ENCODE measurements at regions not wholly inside any gene's neighbourhood (a gene's known extent, or its start where the extent isn't known, plus 50 kb on each side); places are given as distances from the start of the nearest gene placed in this dataset.
"Not testable (repeated sequence)": the region's sequence is repeated elsewhere in the genome, so short reads cannot be mapped to it uniquely, and the experiment has no call there.

DNA sequence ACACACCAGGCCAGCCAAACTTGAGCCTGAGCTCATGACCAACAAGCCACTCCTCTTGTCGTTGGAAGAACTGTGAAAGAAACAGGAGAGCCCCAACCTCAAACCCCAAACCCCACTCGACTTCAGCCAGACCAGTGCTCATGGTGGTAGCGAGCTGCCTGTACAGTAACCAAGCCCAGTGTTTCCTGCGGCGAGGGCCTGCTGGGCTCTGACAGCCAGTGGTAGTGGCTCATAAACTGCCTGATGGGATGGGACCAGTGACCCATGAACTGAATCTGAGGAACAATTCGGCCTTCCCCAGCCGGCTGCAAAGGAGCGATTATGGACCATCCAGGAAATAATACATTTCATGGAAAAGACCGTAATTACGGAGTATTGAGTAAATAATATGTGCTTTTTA is 191.9 kb downstream of the RPS24 start:
- peak in 1 of 10 donors; percentile 49 for DNase-seq
- intact Hi-C loops (cut with DNase I): no loop called here

DNA sequence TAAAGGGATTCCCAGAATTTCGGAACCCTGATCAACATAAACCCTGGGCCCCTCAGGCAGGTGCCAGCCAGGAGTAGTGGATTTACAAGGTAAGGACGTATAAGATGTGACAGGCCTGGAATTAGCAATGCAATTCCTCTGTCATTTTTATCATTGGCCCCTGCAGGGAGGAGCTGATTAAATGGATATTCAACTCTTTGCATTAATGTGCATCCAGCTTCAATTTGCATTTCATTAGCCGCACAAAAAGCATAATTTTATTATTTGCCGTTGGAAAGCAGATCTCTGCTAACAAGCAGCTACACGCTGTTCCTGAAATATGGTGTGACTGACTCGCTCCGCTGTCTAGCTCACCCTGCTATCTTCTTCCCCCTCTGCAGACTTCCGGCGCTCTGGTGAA is 195.8 kb downstream of the RPS24 start:
- intact Hi-C loops (cut with DNase I): no loop called here
- DNase-seq: no peak

DNA sequence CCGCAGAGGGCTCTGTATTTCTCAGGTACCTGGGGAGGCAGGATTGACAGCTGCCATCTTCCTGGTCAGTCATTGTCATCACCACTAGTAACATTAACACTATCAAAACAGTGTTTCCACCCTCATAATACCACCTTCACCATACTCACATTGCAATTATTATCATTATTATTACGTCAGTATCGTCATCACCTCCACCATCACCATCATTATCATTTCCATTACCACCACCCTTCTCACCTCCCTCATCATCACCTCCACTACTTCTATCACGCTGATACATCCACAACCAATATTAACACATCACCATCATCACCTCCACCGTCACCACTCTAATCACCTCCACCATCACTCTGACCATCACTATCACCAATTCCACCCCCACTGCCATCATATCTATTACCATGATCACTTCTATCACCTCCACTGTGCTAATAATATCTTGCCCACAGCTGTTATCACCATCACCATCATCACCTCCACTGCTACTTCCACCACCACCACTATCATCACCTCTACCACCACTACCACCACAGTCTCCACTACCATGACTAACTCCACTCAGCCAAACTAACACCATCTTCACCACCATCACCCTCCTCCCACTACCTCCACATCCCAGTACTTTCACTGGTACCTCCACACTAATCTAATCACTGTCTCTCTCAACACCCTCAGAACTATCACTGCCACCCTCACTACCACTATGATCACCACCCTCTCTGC is 196.4 kb downstream of the RPS24 start:
- no peak for DNase-seq
- intact Hi-C loops (cut with DNase I): no loop called here

DNA sequence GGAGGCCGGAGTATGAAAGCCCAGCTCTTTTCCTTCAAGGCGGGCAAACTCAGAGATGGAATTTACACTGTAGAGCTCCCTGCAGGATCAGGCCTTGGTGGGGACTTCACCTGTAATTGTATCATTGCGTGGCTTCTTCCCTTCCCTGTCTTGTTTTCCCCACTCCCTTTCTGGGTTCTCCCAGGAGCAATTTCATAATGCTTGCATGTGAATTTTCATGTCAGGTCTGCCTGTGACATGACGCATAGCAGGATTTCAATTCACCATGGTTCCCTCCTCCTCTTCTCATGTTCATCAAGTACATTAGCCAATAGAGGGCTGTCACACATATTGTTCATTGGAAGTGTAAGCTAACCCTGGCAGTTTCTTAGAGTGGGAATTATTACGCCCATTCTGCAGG is 197.7 kb downstream of the RPS24 start:
- intact Hi-C loops (cut with DNase I): no loop called here
- DNase-seq: no peak

DNA sequence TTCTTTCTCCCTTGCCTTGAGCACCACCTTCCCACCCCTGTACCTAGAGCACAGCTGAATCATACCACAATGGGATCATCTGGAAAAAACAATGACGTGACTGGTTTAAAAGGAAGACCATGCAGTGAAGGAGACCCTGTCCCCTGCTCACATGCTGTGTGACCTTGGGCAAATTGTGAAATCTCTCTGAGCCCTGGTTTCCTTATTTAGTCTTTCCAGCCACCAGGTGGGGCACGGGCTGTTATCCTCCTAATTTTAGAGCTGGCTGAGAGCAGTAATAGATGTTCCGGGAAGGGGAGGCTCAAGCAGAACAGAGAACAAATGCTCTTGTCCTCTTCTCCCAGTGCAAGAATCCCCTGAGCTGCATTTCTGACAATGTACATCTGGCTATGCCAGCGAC is 198.3 kb downstream of the RPS24 start:
- no peak for DNase-seq
- intact Hi-C loops (cut with DNase I): no loop called here

GRCh38 chr10:78236416-78237015 is 202.9 kb downstream of the RPS24 start:
- intact Hi-C loops (cut with DNase I): no loop called here

DNA sequence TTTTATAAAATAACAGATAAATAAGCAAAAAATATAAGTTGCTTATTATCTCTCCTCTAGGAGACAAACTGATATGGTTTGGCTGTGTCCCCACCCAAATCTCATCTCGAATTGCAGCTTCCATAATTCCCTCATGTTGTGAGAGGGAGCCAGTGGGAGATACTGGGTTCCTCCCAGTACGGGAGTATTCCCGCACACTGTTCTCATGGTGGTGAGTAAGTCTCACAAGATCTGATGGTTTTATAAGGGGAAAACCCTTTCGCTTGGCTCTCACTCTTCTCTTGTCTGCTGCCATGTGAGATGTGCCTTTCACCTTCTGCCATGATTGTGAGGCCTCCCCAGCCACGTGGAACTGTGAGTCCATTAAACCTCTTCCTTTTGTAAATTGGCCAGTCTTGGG is 204.3 kb downstream of the RPS24 start:
- DNase-seq: not testable (repeated sequence)

More at GRCh38 chr10:78236416-78237015, 202.9 kb downstream of the RPS24 start:
- no peak for DNase-seq

GRCh38 chr10:78247266-78247665 is 213.6 kb downstream of the RPS24 start:
- intact Hi-C loops (cut with DNase I): no loop called here
- no peak for DNase-seq

More for the DNA sequence above, 204.3 kb downstream of the RPS24 start:
- intact Hi-C loops (cut with DNase I): not testable (repeated sequence)

DNA sequence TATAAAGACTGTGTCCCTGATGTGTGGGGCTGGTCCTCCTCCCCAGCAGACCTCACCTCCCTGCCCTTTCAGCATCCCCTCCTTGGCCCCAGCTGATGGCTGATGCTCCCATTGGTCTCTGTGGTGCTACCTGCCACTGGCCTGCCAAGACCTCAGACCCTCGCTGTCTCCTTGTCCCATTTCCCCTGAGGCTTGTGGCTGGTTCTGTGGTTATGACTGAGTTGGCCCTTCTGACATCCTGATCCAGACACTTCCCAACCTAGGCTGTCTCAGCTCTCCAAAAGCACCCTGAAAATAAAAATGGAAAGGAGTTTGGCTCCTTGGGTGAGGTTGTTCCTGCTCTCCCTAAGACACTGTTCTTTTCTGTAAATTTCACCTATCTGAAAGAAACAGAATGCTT is 214.2 kb downstream of the RPS24 start:
- intact Hi-C loops (cut with DNase I): no loop called here
- DNase-seq: no peak

DNA sequence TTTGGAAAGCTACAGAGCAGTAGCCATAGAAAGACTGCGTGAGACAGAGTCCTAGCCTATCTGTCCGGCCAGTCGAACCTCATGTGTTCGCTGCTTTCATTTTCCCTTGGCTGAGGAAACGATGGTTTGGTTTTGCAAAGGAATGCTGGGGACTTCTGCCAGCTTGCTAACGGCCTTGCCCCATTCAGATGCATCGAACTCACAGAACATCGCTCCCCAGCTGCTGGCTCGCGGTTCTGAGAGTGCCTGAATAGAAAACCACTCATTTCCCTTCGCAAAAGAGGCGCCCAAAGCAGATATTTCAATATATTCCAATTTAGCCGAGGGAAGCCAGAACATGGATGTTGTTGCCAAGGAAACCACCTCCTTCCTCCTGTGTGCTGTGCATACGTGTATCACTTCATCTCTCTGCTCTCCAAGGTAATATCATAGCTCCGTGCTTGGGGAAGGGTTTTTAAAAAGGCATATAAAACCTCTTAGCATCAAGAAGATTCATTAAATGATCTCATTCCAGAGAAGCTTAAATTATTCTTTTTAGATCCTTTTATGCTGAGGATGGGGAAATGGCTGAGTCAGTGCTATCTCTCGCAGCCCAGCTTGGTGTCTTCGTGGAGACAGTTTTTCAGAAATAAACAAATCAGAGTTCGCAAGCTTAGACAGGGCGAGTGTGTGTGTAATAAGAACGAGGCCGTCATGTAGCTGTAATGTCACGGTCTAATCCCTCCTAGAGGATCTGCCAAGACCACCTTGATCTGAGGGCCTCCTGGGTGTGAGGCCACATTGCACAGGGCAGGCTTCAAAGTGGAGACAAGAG is 215.2 kb downstream of the RPS24 start:
- peak; percentile 33 to 93 (median 54) for DNase-seq
- intact Hi-C loops (cut with DNase I): no loop called here

GRCh38 chr10:78249690-78250089 is 216.0 kb downstream of the RPS24 start:
- intact Hi-C loops (cut with DNase I): no loop called here

GRCh38 chr10:78250313-78251015 is 216.8 kb downstream of the RPS24 start:
- intact Hi-C loops (cut with DNase I): no loop called here
- no peak for DNase-seq

More at GRCh38 chr10:78249690-78250089, 216.0 kb downstream of the RPS24 start:
- no peak for DNase-seq

GRCh38 chr10:78251016-78251385 is 217.3 kb downstream of the RPS24 start:
- DNase-seq: no peak
- intact Hi-C loops (cut with DNase I): no loop called here

DNA sequence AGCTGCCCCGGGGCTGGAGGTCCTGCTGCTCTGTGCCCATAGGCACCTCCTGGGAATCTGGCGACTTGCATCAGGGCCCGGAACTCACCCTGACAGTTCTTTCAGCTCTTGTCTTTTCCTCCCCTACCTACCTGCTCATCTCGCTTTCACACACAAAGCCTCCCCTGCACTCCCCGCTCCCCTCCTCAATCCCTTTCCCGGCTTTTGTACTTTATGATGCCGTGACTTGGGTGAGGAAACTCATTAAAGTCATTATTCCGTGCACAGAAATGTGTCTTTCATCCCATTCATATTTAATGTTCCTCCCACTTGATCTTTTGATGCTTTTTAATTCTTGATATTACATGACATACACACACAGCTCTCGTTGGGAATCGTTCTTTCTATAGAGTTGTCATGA is 218.6 kb downstream of the RPS24 start:
- no peak for DNase-seq

GRCh38 chr10:78253063-78253853 is 219.6 kb downstream of the RPS24 start:
- intact Hi-C loops (cut with DNase I): no loop called here
- DNase-seq: no peak

More for the DNA sequence above, 218.6 kb downstream of the RPS24 start:
- intact Hi-C loops (cut with DNase I): no loop called here

GRCh38 chr10:78254013-78254412 is 220.3 kb downstream of the RPS24 start:
- no peak for DNase-seq
- intact Hi-C loops (cut with DNase I): no loop called here

GRCh38 chr10:78255214-78255613 is 221.6 kb downstream of the RPS24 start:
- no peak for DNase-seq
- intact Hi-C loops (cut with DNase I): no loop called here

- peak in 1 of 10 donors; percentile 18 for DNase-seq
- intact Hi-C loops (cut with DNase I): no loop called here
Measured at GRCh38 chr10:78255796-78256638, 222.4 kb downstream of the RPS24 start.
